Stimulated activated CD8-positive, alpha-beta memory T cell treated with anti-CD3 and anti-CD28 coated beads, Interleukin-7, amount 100 ng/mL, for 48 hours (primary cell): ENCODE measurements at regions not wholly inside any gene's neighbourhood (a gene's known extent, or its start where the extent isn't known, plus 50 kb on each side); places are given as distances from the start of the nearest gene placed in this dataset.

Source experiments
- DNase-seq, 2 donors: peaks; one replicate each; pipeline ENCODE4 v3.0.0-alpha.2; 2020; ENCODE audit warnings: low read depth in 1 of 2; ENCODE audit errors: extremely low read depth in 1 of 2

DNA sequence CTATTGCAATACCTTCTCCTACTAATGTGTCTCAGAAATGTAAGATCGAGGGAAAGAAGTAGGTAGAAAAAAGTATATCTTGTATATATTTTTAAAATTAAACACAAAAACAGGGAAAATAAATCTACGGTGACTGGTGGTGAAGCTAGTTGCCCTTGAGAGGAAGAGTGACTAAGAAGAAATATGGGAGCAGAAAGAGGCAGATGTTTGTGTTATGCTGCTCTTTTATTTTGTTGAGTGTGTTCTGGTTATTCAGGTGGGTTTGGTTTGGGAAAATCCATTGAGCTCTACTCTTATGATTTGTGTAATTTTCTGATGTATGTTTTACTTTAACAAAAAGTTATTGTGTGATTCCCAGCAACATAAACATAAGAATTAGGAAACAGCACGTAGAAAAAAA lies 444.9 kb upstream of the B3GALT2 start:
- no peak for DNase-seq

DNA sequence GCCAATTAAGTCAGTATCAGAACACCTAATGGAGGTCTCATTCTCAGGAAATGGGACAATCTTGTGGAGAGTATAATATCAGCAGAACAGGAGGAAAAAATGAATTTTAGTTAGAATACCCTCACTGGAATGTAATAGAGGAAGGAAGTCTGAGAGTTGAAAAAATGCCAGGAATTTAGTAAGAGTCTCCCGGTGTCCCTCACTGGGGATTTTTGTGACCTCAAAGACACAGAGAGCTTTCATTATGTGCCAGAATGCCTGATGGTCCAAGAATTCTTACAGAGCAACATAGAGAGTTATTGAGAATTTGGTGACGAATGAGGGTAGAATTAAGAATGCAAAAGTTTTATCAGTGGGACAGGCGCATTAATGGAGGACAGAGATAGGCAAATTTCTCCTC lies 443.5 kb upstream of the B3GALT2 start:
- DNase-seq: no peak

DNA sequence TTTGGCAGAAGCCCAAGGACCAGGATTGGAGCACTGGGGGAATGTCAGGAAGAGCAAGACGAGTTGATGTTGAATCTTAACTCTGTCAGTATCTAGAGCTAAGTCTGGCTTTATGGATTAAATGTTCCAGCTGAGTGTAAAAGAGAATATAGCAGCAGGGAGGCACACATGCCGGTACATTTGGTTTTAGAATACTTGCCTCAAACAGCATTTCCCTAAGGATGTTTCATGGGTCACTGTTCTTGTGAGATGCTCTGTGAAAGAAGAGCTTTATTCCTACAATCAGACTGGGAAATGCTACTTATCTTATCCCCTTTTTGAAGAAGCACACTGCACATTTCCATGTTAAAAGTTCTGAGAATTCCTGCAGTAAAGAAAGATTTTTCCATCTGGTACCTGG lies 440.3 kb upstream of the B3GALT2 start:
- DNase-seq: no peak

DNA sequence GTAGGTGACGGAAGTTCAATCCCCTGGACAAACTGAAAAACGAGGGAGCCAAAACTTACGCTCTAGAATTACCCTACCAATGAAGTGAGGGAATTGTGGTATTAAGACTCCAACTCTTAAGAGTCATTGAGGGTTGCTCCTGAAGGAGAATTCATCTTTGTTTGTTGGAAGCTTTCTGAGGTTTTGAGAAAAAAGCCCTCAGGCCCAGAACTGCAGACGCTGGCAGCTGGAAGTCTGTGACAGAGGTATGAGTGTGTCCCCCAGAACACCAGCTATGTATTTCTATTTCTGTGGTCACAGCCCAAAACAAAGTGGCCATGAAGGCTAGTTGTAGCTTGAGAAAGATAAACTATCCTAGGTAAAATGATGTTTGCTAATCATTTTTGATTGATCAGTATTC lies 438.8 kb upstream of the B3GALT2 start:
- no peak for DNase-seq

DNA sequence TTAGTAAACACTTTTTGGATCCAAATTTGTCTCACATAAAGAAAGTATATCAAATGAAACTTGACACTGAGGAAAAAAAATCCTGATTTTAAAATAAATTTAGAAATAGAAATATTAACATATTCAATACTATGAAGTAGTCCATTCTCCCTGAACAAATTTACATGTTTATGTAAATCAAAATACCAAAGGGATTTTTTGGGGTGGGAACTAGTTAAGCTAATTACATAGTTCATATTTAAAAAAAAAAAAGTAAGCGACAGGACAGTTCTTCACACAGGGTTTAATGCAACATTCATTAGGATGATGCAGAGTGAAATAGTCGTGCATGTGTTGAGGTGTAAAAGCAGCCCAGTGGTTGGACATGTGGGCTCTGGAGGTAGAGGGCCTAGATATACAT lies 433.5 kb upstream of the B3GALT2 start:
- DNase-seq: no peak

DNA sequence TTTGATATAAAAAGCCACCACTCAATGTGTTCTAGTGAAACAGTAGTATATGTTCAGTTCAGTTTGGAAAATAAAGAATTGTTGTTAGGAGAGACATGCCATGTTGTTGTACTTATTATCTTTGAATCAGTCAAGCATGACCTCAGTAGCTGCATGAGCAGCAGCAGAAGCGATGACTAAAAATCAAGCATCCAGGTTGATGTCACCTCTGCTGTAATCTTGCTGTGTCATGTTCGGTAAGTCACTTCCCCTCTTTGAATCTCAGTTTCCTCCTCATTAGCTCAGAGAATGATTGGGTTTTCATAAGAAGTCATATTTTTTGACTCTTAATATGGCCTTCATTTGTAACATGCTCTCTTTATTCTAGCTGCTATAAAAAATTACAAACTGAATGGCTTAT lies 428.4 kb upstream of the B3GALT2 start:
- no peak for DNase-seq

DNA sequence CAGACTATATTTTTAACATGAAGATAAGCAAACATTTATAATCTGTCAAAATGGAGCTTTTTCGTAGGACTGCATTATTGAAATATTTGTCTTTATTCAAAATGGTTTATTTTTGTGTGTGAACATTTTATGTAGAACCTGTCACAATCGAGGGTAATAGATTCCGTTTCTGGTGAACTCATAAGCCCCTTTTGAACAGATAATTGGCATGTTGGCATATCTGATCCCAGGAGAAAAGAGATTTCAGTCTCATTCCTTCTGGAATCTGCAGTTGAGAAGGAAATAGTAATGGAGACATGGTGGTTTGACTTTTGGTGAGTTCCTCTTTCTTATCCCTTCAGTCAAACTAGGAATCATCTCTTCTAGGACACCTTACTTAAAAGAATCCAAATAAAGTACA lies 427.9 kb upstream of the B3GALT2 start:
- DNase-seq: no peak

DNA sequence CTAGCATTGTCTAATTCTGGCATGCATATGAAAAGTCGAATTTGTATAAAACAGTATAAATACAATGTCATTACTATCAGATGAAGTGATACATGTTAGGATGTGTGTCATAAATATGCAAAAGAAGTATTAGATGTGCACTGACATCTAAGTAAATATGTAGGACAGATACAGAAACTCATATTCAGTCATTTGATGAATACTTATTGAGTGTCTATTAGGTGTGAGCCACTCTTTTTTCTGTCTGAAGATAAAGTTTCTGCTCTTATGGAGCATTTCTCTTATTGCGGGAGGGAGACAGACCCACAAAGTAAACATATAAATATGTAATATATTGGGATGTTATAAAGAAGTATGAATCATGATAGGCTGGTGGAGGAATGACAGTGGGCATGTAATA lies 426.6 kb upstream of the B3GALT2 start:
- no peak for DNase-seq

DNA sequence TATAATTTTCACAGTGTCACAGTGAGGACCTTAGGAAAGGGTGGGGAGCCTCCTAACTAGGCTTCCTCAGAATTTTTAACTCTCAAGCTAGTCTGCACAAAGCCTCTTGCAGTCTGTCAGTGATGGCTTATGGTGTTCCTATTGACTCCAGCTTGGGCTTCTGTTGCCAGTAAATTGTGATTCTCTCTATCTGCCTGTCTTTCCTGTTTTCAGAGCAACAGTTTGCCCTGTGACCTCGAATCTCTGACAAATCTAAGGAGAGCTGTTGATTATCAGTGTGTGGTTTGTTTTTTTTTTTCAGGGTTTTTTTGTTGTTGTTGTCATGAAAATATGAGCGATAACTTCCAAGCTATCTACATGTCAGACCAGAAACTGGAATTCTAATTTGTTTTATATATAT lies 423.2 kb upstream of the B3GALT2 start:
- no peak for DNase-seq

DNA sequence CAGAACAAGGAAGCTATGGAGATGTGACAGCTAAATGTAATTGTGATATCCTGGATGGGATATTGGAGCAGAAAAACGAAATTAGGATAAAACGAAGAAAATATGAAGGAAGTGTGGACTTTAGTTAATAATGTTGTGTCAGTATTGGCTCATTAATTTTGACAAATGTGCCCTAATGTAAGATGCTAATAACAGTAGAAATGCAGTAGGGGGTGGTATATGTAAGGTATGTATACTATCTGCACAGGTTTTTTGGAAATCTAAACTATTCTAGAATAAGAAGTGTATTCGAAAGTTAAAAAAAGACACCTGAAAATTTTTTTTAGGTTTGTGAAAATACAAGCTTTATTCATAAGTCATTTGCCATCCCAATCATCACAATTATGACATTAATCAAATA lies 421.4 kb upstream of the B3GALT2 start:
- no peak for DNase-seq

DNA sequence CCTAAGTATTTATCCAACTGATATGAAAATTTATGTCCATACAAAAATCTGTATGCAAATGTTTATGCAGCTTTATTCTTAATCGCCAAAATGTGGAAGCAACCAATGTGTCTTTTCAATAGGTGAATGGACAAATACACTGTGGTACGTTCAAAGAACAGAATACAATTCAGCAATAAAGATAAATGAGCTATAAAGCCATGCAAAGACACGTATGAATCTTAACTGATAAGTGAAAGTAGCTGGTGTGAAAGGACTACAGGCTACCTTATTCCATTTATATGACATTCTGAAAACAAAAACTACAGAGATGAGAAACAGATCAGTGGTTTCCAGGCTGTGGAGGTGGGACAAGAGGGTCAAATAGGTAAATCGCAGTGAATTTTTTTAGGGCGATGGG lies 419.6 kb upstream of the B3GALT2 start:
- DNase-seq: no peak

DNA sequence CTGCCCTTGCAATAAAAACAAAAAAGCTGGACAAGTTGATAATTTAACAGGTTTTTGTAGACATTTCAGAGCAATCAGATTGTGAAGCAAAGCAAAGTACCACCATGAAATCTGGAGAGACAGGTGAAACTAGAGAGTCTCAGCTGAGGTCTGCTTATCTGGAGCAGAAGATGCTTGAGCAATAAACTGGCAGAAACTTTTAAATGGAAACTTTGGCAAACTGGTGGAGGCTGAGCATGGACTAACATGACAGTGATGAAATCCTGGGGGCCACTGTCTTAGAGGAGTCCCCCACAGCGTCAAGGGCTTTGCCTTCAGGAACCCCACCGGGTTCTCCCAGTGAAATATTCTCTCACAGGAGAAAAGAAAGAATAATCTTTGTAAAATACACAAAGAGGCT lies 416.3 kb upstream of the B3GALT2 start:
- no peak for DNase-seq

DNA sequence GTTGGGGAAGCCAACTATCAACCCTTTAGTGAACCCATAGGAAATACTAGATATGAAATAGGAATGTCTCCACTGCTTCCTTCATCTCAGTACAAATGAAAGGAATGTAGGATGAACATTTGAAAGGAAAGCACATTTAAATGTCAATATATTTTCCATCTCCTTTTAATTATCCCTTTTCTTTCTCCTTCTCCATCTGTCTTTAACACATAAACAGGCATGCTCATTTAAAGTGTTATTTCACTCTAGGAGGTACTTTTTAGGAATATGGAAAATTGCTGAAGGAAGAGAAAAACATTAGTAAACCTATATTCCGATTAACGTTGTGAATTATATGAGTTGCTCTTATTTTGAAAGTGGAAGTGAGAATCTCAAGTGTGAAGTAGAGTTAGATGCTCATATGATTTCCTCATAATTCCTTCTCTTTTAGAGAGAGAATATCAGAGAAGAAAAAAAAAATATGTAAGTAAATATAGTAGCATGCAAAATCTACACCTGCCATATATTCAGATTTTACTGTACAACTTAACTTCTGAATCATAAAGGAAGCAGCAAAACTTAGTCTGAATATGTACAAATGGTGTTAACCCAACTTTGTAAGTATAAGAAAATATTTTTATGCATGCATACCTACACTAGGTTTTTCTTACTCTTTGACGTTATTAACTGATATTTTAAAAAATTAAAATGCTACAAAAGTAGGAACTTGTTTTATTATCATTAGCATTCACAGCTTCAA lies 406.9 kb upstream of the B3GALT2 start:
- DNase-seq: no peak

DNA sequence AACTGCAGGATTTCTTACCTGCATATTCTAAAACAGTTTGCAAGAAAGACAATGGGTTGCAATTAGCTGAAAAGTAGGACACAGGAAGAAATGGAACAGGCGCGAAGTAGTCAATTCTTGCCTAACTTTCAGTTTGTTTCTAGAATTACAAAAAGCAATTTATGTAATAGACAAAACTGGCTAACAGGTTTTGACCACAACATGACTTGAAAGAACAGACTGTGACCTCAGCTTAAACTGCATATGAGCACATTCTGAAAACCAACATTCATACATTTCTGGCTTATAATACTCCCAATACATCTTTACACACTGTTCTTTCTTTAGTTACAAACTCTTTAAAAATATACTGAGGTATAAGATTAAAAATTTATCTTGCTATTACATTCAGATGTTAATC lies 405.9 kb upstream of the B3GALT2 start:
- DNase-seq: no peak

DNA sequence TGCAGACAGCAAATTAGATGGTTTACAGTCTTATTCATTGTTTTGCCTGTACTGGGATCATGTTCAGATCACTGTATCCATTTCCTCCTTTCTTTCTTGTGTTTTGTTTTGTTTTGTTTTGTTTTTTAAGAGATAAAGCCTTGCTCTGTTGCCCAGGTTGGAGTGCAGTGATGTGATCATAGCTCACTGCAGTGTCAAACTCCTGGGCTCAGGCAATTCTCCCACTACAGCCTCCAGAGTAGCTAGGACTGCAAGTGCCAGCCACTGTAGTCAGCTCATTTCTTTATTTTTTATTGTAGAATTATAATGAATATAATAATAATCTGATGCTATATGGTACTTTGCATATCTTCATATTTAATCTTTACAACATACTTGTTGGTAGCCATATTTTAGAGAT lies 403.7 kb upstream of the B3GALT2 start:
- no peak for DNase-seq

DNA sequence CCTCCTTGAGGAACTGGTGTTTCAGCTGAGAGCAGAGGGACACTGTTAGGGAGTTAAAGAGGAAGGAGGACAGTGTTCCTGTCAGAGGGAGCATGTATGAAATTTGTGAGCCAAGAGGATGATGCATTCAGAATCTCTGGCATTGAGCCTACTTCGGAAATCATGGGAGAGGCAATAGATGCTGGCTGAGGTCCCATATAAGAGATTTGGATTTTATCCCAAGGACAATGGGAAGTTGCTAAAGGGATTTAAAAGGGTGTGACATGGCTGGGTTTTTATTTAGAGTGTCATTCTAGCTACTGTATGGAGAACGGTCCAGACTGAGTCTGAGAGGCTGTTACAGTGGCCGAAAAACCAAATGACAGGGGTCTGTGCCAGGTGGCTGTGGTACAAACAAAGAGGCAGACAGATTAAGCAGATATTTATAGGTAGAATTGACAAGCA lies 403.2 kb upstream of the B3GALT2 start:
- no peak for DNase-seq

DNA sequence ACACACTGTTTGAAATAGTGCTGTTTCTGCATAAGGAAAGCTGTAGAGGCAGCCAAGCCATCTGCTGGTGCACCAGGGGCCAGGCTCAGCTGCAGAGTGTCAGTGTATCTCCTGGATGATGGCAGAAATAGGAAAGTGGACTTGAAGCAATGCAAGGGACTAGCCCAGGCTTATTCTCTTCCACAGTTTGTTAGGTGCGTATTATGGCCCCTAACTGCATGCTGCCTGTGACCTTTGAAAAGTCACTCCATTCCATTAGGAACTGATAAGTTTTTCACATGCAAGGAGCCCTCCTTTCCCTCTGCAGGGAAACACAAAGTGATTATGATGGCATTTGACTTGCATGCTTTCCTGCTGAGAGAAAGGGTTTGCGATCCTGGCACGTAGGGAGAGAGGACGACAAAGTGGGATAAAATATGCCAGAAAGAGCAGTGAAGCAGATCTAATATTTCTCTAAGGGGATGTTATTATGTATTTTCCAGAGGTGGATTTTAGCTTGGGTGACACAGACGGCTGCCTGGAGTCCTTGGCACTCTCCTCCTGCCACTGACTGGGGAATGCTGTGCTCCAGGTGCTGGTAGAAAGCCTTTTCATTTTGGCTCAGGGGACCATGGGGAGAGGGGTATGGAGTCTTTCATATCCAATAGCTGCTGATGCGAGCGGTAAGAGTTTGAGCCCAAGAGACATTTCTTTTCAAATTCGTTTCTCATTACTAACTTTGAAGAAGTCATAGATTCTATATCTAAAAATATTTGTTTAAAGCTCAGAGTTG lies 402.1 kb upstream of the B3GALT2 start:
- DNase-seq: no peak

DNA sequence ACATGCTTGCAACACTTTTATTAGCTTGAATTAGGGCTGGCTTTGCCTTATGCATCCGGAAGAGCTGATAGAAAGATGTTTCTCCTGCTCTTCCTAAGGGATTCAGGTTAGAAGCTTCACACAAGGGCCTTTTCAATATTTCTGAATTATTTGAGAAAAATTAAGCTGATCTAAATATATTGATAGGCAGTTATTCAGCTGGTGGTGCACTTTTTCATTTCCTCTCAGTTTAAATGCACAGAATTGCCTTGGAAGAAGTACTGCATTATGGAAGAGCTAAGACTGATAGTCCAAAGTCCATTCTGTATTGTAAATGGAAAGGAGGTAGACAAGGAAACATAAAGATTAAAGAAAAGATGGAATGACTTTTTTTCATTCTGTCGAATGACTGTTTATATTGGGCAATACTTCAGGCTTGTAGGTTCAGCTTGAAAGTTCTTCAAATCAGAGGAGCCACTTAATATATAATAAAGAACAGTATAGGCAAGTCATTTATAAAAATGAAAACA lies 398.4 kb upstream of the B3GALT2 start:
- no peak for DNase-seq

DNA sequence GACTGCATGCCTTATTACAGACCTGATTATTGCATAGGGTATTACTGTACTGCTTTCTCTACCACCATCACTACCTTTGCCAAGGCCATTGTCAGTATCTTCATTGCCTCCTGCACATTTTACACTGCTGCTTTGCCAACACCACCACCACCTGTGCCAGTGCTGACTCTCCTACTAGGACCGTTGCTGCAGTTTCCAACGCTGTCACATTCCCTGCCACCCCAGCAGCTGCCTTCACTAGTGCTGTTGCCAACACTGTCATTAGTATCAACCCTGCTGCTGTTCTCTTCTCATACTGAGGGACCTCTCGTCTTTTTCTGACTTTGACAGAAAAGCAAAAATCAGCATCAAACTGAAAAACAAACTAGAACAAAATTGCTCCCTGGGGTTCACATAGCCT lies 394.9 kb upstream of the B3GALT2 start:
- DNase-seq: no peak

DNA sequence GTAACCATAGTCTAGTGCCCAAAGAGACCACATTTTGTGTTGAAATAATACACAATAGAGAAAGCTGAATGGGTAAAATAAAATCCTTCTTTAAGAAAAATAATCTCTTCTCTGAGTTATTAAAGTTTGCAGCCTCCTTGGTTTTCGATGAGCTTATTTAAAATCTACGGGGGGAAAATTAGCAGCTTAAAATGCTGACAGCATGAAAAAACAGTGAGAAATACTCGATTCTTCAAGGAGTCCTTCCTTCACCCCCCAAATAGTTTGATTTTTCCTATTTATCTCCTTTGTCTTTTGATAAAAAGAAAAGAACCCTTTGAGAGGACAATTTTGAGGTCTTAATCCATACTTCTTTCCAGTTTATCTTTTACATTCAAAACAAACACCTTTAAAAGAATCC lies 394.0 kb upstream of the B3GALT2 start:
- no peak for DNase-seq

DNA sequence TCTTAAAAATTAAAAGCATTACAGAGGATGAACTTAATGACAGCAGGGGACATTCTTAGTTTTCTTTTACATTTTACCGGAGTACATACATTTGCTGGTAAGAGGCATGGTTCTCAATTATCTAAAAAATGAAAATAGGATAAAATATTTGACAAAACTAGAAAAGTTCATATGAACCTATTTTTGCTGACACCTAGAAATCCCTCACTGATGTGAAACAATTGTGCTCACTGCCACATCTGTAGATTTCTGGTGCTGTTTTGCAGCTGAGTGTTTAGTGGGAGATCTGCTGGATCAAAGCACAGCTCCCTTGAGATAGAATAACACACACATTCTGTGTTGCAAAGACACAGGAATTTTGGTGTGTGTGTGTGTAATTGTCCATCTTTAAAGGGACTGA lies 392.9 kb upstream of the B3GALT2 start:
- DNase-seq: no peak

DNA sequence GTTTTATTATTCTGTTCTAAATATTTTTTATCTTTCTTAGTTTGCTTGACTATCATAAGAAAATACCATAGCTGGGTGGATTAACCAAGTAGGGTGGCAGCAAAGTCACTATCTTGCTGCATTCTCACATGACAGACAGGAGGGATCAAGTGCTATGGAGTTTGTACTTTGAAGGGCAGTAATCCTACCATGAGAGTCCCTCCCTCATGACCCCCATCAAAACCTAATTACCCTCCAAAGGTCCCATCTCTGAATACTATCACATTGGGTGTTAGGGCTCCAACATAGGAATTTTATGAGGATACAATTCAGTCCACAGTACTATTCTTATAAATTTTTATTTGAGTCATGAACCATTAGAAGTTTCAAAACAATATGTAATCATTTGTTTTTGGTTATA lies 388.5 kb upstream of the B3GALT2 start:
- DNase-seq: no peak

DNA sequence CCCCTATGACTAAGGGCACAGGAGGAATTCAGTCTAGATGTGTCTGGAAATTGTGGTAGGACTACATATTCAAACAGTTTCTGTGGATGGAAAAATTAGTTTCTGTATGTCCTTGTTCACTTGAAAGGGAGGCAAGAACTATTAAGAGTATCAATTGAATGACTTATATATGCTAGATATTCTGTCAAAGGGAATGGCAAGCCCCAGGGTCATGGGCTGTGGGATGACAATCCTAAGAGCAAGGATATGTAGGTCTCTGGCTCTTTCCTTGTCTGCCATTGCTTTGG lies 383.5 kb upstream of the B3GALT2 start:
- no peak for DNase-seq
